ENCODE measurements at regions not wholly inside any gene's neighbourhood (a gene's known extent, or its start where the extent isn't known, plus 50 kb on each side); places are given as distances from the start of the nearest gene placed in this dataset.

GRCh38 chr20:57117296-57117695, 149.1 kb downstream of the BMP7 start:
- H3K79me2 ChIP-seq (ENCODE audit: control insufficient read depth, low read length) = no peaks in the 10 kb centered on the region
- H4K20me1 ChIP-seq (ENCODE audit: control insufficient read depth, insufficient read depth, low read depth, low read length) = no peaks in the 10 kb centered on the region
- H3K36me3 ChIP-seq (ENCODE audit: control insufficient read depth, low read length) = no peaks in the 10 kb centered on the region
- no peaks in the 10 kb centered on the region for H3K9me3 ChIP-seq (ENCODE audit: control insufficient read depth, insufficient read depth, low read length)
- H3K4me1 ChIP-seq (ENCODE audit: control insufficient read depth, low read length) = peaks cover under 1% of the 10 kb centered on the region
- no peak overlapping the region for H3K4me2 ChIP-seq (ENCODE audit: low read length)
- H3K4me3 ChIP-seq (ENCODE audit: low read length) = no peak overlapping the region
- no peaks in the 10 kb centered on the region for H3K9me2 ChIP-seq (replicated peaks; ENCODE audit: control insufficient read depth, low read length)
- H3K27ac ChIP-seq (ENCODE audit: low read depth, low read length) = no peak overlapping the region
- H3F3A ChIP-seq (ENCODE audit: control insufficient read depth, insufficient read depth) = peaks cover 5% of the 10 kb centered on the region; the same call in 1 of the 2 replicates
- peaks cover 38% of the 10 kb centered on the region for H3K27me3 ChIP-seq (ENCODE audit: control insufficient read depth, low read length)
- TF ChIP-seq EZH2phosphoT487 (IDR thresholded peaks at IDR 0.05; ENCODE audit: borderline replicate concordance, low read length) (no peak), CTCF (IDR thresholded peaks at IDR 0.05; ENCODE audit: low read depth, low read length, poor library complexity, severe bottlenecking) (no peak)

GRCh38 chr20:57118107-57118769, 148.2 kb downstream of the BMP7 start:
- Histone ChIP-seq H3K27ac (ENCODE audit: low read depth, low read length) (no peak overlapping the region), H3K36me3 (ENCODE audit: control insufficient read depth, low read length) (no peaks in the 10 kb centered on the region), H3K4me3 (ENCODE audit: low read length) (no peak overlapping the region), H3K27me3 (ENCODE audit: control insufficient read depth, low read length) (peaks cover 45% of the 10 kb centered on the region), H3K79me2 (ENCODE audit: control insufficient read depth, low read length) (no peaks in the 10 kb centered on the region), H3K9me2 (replicated peaks; ENCODE audit: control insufficient read depth, low read length) (no peaks in the 10 kb centered on the region), H3K4me2 (ENCODE audit: low read length) (no peak overlapping the region), H3K4me1 (ENCODE audit: control insufficient read depth, low read length) (peaks cover 10% of the 10 kb centered on the region), H4K20me1 (ENCODE audit: control insufficient read depth, insufficient read depth, low read depth, low read length) (no peaks in the 10 kb centered on the region), H3K9me3 (ENCODE audit: control insufficient read depth, insufficient read depth, low read length) (no peaks in the 10 kb centered on the region), H3F3A (ENCODE audit: control insufficient read depth, insufficient read depth) (peaks cover 5% of the 10 kb centered on the region; the same call in 1 of the 2 replicates)
- TF ChIP-seq EZH2phosphoT487 (IDR thresholded peaks at IDR 0.05; ENCODE audit: borderline replicate concordance, low read length) (no peak), CTCF (IDR thresholded peaks at IDR 0.05; ENCODE audit: low read depth, low read length, poor library complexity, severe bottlenecking) (no peak)
